ENCODE measurements at regions not wholly inside any gene's neighbourhood (a gene's known extent, or its start where the extent isn't known, plus 50 kb on each side); places are given as distances from the start of the nearest gene placed in this dataset.
A peak's percentile ranks its signal among the peaks of the same experiment; 100 is the strongest.

GRCh38 chr2:64704161-64704560 lies 50.4 kb upstream of the SERTAD2 start:
- DNase-seq (no peak), ATAC-seq (no peak)
- Histone ChIP-seq H3K27me3 (ENCODE audit: control insufficient read depth in 2 of 2, insufficient read depth in 2 of 2, low read length in 2 of 2) (no peaks in the 10 kb centered on the region), H3K36me3 (ENCODE audit: control insufficient read depth in 2 of 3, insufficient read depth in 3 of 3, low read length in 3 of 3) (no peaks in the 10 kb centered on the region), H3K27ac (ENCODE audit: low read depth, low read length) (no peak overlapping the region), H3K9me3 (ENCODE audit: control insufficient read depth in 2 of 3, low read length in 3 of 3) (no peaks in the 10 kb centered on the region), H3K4me3 (ENCODE audit: low read length) (no peak overlapping the region), H3K4me1 (ENCODE audit: control insufficient read depth in 2 of 2, insufficient read depth in 2 of 2, low read length in 2 of 2) (peaks cover 0 to 5% of the 10 kb centered on the region in 2 donors)
- no peak overlapping the region for H3K4me3 Mint-ChIP-seq
- no peak overlapping the region for H3K27ac Mint-ChIP-seq
- H3K9me3 Mint-ChIP-seq, result peaks cover 0 to 15% (median 0%) of the 10 kb centered on the region in 11 donors
- H3K4me1 Mint-ChIP-seq, result peaks cover 9 to 24% (median 12%) of the 10 kb centered on the region in 7 donors
- ChIA-PET CTCF (interaction anchor here (0.5 to 1.2 kb wide), 4 partner anchors 11 to 51 kb away, joined by 3 to 8 read pairs (median 4); partner anchors contain the start of gene SERTAD2), POLR2A (interaction anchor here (0.6 to 2.3 kb wide), 6 partner anchors 8 to 65 kb away, joined by 3 to 10 read pairs (median 4); partner anchors contain the start of gene SERTAD2)
- H3K27me3 Mint-ChIP-seq, result no peaks in the 10 kb centered on the region
- H3K36me3 Mint-ChIP-seq, result peaks cover 0 to 34% (median 14%) of the 10 kb centered on the region in 5 donors
- intact Hi-C loops (cut with micrococcal nuclease), result no loop called here

- H3K4me3 ChIP-seq (ENCODE audit: low read length), result no peak overlapping the region
- no peak for DNase-seq
- peaks cover 0 to 12% (median 0%) of the 10 kb centered on the region in 11 donors for H3K9me3 Mint-ChIP-seq
- peaks cover 5 to 16% (median 8%) of the 10 kb centered on the region in 7 donors for H3K4me1 Mint-ChIP-seq
- ChIA-PET CTCF (interaction anchor here (0.6 to 1.1 kb wide), 3 partner anchors 10 to 80 kb away, joined by 3 to 8 read pairs (median 4); no protein-coding TSS in a partner anchor), POLR2A (interaction anchor here (0.7 to 2.3 kb wide), 4 partner anchors 9 to 62 kb away, joined by 4 to 7 read pairs (median 6); no protein-coding TSS in a partner anchor)
- no peaks in the 10 kb centered on the region for H3K9me3 ChIP-seq (ENCODE audit: control insufficient read depth in 2 of 3, low read length in 3 of 3)
- intact Hi-C loops (cut with micrococcal nuclease), result no loop called here
- no peak overlapping the region for H3K27ac ChIP-seq (ENCODE audit: low read depth, low read length)
- H3K4me1 ChIP-seq (ENCODE audit: control insufficient read depth in 2 of 2, insufficient read depth in 2 of 2, low read length in 2 of 2), result no peaks in the 10 kb centered on the region
- peaks cover 0 to 29% (median 14%) of the 10 kb centered on the region in 5 donors for H3K36me3 Mint-ChIP-seq
- H3K4me3 Mint-ChIP-seq, result no peak overlapping the region
- no peak overlapping the region for H3K27ac Mint-ChIP-seq
- H3K27me3 Mint-ChIP-seq, result no peaks in the 10 kb centered on the region
- ATAC-seq, result no peak
- no peaks in the 10 kb centered on the region for H3K36me3 ChIP-seq (ENCODE audit: control insufficient read depth in 2 of 3, insufficient read depth in 3 of 3, low read length in 3 of 3)
- no peaks in the 10 kb centered on the region for H3K27me3 ChIP-seq (ENCODE audit: control insufficient read depth in 2 of 2, insufficient read depth in 2 of 2, low read length in 2 of 2)
These were observed 51.3 kb upstream of the SERTAD2 start for GRCh38 chr2:64704996-64705395.

GRCh38 chr2:64707276-64707675 lies 53.6 kb upstream of the SERTAD2 start:
- Mint-ChIP-seq H3K27me3 (no peaks in the 10 kb centered on the region), H3K4me3 (no peak overlapping the region), H3K4me1 (peaks cover 15 to 24% (median 20%) of the 10 kb centered on the region in 7 donors), H3K27ac (peak overlapping the region in 1 of 9 donors; percentile 81), H3K36me3 (peaks cover 0 to 23% (median 10%) of the 10 kb centered on the region in 5 donors), H3K9me3 (peaks cover 0 to 11% (median 0%) of the 10 kb centered on the region in 11 donors)
- ChIA-PET POLR2A (no interaction called here), CTCF (no interaction called here)
- DNase-seq (no peak), ATAC-seq (no peak)
- no peak overlapping the region for H3K4me3 ChIP-seq (ENCODE audit: low read length)
- intact Hi-C loops (cut with micrococcal nuclease), result loop anchor here in 1 of 2 donors (2.0 kb wide), 1 partner anchor 14 kb away; no protein-coding TSS in a partner anchor
- no peak overlapping the region for H3K27ac ChIP-seq (ENCODE audit: low read depth, low read length)
- H3K4me1 ChIP-seq (ENCODE audit: control insufficient read depth in 2 of 2, insufficient read depth in 2 of 2, low read length in 2 of 2), result peaks cover 5 to 13% of the 10 kb centered on the region in 2 donors
- H3K36me3 ChIP-seq (ENCODE audit: control insufficient read depth in 2 of 3, insufficient read depth in 3 of 3, low read length in 3 of 3), result no peaks in the 10 kb centered on the region
- no peaks in the 10 kb centered on the region for H3K27me3 ChIP-seq (ENCODE audit: control insufficient read depth in 2 of 2, insufficient read depth in 2 of 2, low read length in 2 of 2)
- H3K9me3 ChIP-seq (ENCODE audit: control insufficient read depth in 2 of 3, low read length in 3 of 3), result no peaks in the 10 kb centered on the region

- intact Hi-C loops (cut with micrococcal nuclease), result no loop called here
- DNase-seq (no peak), ATAC-seq (no peak)
- Mint-ChIP-seq H3K4me1 (peaks cover 18 to 27% (median 21%) of the 10 kb centered on the region in 7 donors), H3K27ac (no peak overlapping the region), H3K27me3 (no peaks in the 10 kb centered on the region), H3K9me3 (peaks cover 0 to 11% (median 0%) of the 10 kb centered on the region in 11 donors), H3K4me3 (no peak overlapping the region), H3K36me3 (peaks cover 0 to 19% (median 10%) of the 10 kb centered on the region in 5 donors)
- H3K4me1 ChIP-seq (ENCODE audit: control insufficient read depth in 2 of 2, insufficient read depth in 2 of 2, low read length in 2 of 2), result peaks cover 5 to 15% of the 10 kb centered on the region in 2 donors
- H3K27me3 ChIP-seq (ENCODE audit: control insufficient read depth in 2 of 2, insufficient read depth in 2 of 2, low read length in 2 of 2), result no peaks in the 10 kb centered on the region
- H3K4me3 ChIP-seq (ENCODE audit: low read length), result no peak overlapping the region
- CTCF ChIA-PET, result interaction anchor here (0.5 to 1.6 kb wide), 2 partner anchors 8 to 13 kb away, joined by 3 to 4 read pairs; no protein-coding TSS in a partner anchor
- H3K27ac ChIP-seq (ENCODE audit: low read depth, low read length), result no peak overlapping the region
- POLR2A ChIA-PET, result interaction anchor here (0.8 kb wide), 1 partner anchor 58 kb away, joined by 3 read pairs; no protein-coding TSS in a partner anchor
- H3K9me3 ChIP-seq (ENCODE audit: control insufficient read depth in 2 of 3, low read length in 3 of 3), result no peaks in the 10 kb centered on the region
- no peaks in the 10 kb centered on the region for H3K36me3 ChIP-seq (ENCODE audit: control insufficient read depth in 2 of 3, insufficient read depth in 3 of 3, low read length in 3 of 3)
These were observed 55.1 kb upstream of the SERTAD2 start for GRCh38 chr2:64708829-64709228.

- intact Hi-C loops (cut with micrococcal nuclease), result loop anchor here in 1 of 2 donors (2.0 to 5.0 kb wide), 2 partner anchors 27 to 54 kb away; no protein-coding TSS in a partner anchor
- no peak overlapping the region for H3K4me3 ChIP-seq (ENCODE audit: low read length)
- H3K4me3 Mint-ChIP-seq, result peak overlapping the region; percentile 22 to 80 (median 68)
- H3K9me3 ChIP-seq (ENCODE audit: control insufficient read depth in 2 of 3, low read length in 3 of 3), result no peaks in the 10 kb centered on the region
- H3K4me1 Mint-ChIP-seq, result peaks cover 17 to 33% (median 19%) of the 10 kb centered on the region in 7 donors
- peaks cover 0 to 10% (median 0%) of the 10 kb centered on the region in 11 donors for H3K9me3 Mint-ChIP-seq
- H3K36me3 Mint-ChIP-seq, result peaks cover 0 to 12% (median 7%) of the 10 kb centered on the region in 5 donors
- no peak for ATAC-seq
- peak overlapping the region in 6 of 9 donors; percentile 5 to 76 (median 12) for H3K27ac Mint-ChIP-seq
- no peak overlapping the region for H3K27ac ChIP-seq (ENCODE audit: low read depth, low read length)
- ChIA-PET CTCF (interaction anchor here (0.6 kb wide), 1 partner anchor 58 kb away, joined by 3 read pairs; the partner anchor contains the start of gene SERTAD2), POLR2A (interaction anchor here (0.8 to 1.3 kb wide), 5 partner anchors 20 to 66 kb away, joined by 3 to 4 read pairs (median 3); no protein-coding TSS in a partner anchor)
- no peaks in the 10 kb centered on the region for H3K27me3 Mint-ChIP-seq
- no peaks in the 10 kb centered on the region for H3K36me3 ChIP-seq (ENCODE audit: control insufficient read depth in 2 of 3, insufficient read depth in 3 of 3, low read length in 3 of 3)
- no peaks in the 10 kb centered on the region for H3K27me3 ChIP-seq (ENCODE audit: control insufficient read depth in 2 of 2, insufficient read depth in 2 of 2, low read length in 2 of 2)
- peak in 5 of 9 donors; percentile 3 to 19 (median 12) for DNase-seq
- peaks cover 5 to 15% of the 10 kb centered on the region in 2 donors for H3K4me1 ChIP-seq (ENCODE audit: control insufficient read depth in 2 of 2, insufficient read depth in 2 of 2, low read length in 2 of 2)
These were observed 57.6 kb upstream of the SERTAD2 start for GRCh38 chr2:64711252-64711800.

- no peaks in the 10 kb centered on the region for H3K27me3 ChIP-seq (ENCODE audit: control insufficient read depth in 2 of 2, insufficient read depth in 2 of 2, low read length in 2 of 2)
- H3K4me3 Mint-ChIP-seq, result no peak overlapping the region
- no peak overlapping the region for H3K4me3 ChIP-seq (ENCODE audit: low read length)
- intact Hi-C loops (cut with micrococcal nuclease), result loop anchor here in 1 of 2 donors (5.0 kb wide), 1 partner anchor 56 kb away; no protein-coding TSS in a partner anchor
- H3K4me1 ChIP-seq (ENCODE audit: control insufficient read depth in 2 of 2, insufficient read depth in 2 of 2, low read length in 2 of 2), result peaks cover 5 to 15% of the 10 kb centered on the region in 2 donors
- peak overlapping the region in 3 of 9 donors; percentile 46 to 70 (median 48) for H3K27ac Mint-ChIP-seq
- H3K27me3 Mint-ChIP-seq, result no peaks in the 10 kb centered on the region
- no peaks in the 10 kb centered on the region for H3K9me3 ChIP-seq (ENCODE audit: control insufficient read depth in 2 of 3, low read length in 3 of 3)
- peaks cover 18 to 42% (median 29%) of the 10 kb centered on the region in 7 donors for H3K4me1 Mint-ChIP-seq
- POLR2A ChIA-PET, result interaction anchor here (1.1 to 2.1 kb wide), 5 partner anchors 8 to 62 kb away, joined by 4 to 10 read pairs (median 4); no protein-coding TSS in a partner anchor
- no peaks in the 10 kb centered on the region for H3K9me3 Mint-ChIP-seq
- peaks cover 0 to 1% (median 0%) of the 10 kb centered on the region in 5 donors for H3K36me3 Mint-ChIP-seq
- no peaks in the 10 kb centered on the region for H3K36me3 ChIP-seq (ENCODE audit: control insufficient read depth in 2 of 3, insufficient read depth in 3 of 3, low read length in 3 of 3)
- CTCF ChIA-PET, result interaction anchor here (0.5 to 1.6 kb wide), 4 partner anchors 12 to 386 kb away, joined by 3 to 5 read pairs (median 4); no protein-coding TSS in a partner anchor
- H3K27ac ChIP-seq (ENCODE audit: low read depth, low read length), result no peak overlapping the region
- DNase-seq, result no peak
- no peak for ATAC-seq
These were observed 60.0 kb upstream of the SERTAD2 start for GRCh38 chr2:64713686-64714085.

Data from naive thymus-derived CD4-positive, alpha-beta T cell (primary cell).